Spinal cord (tissue), 9 donors: ENCODE measurements at regions not wholly inside any gene's neighbourhood (a gene's known extent, or its start where the extent isn't known, plus 50 kb on each side); places are given as distances from the start of the nearest gene placed in this dataset.

Source experiments
- DNase-seq, 6 donors: peaks; one replicate each; pipeline versions ENCODE4 v3.0.0 to v3.0.0-alpha.2; 2013 to 2015; ENCODE audit warnings: low spot score in 6 of 6, low read depth in 4 of 6
- H3K27ac ChIP-seq: one replicate; pipeline ENCODE4 v1.5.1; 2013; ENCODE audit warnings: low read depth, low read length, control low read depth
- H3K27me3 ChIP-seq: one replicate; pipeline ENCODE4 v1.6.1; 2013; ENCODE audit warnings: low read length; ENCODE audit not compliant: control insufficient read depth, insufficient read depth
- H3K36me3 ChIP-seq: one replicate; pipeline ENCODE4 v1.6.1; 2013; ENCODE audit warnings: low read length; ENCODE audit not compliant: control insufficient read depth, insufficient read depth
- H3K4me1 ChIP-seq: one replicate; pipeline ENCODE4 v1.6.1; 2013; ENCODE audit warnings: low read length; ENCODE audit not compliant: control insufficient read depth, insufficient read depth
- H3K4me3 ChIP-seq: one replicate; pipeline ENCODE4 v1.5.1; 2013; ENCODE audit warnings: low read depth, low read length, control low read depth
- H3K9me3 ChIP-seq: one replicate; pipeline ENCODE4 v1.6.1; 2013; ENCODE audit warnings: low read length; ENCODE audit not compliant: control insufficient read depth, insufficient read depth
- WGBS: methylation state at CpG from one replicate; pipeline ENCODE4 v1.1.5; 2013; ENCODE audit warnings: missing lambda C conversion rate; ENCODE audit not compliant: insufficient coverage; 5-methylcytosine and 5-hydroxymethylcytosine counted together
- donor health status: healthy.

- H3K36me3 ChIP-seq, result no peaks in the 10 kb centered on the region
- no peaks in the 10 kb centered on the region for H3K4me1 ChIP-seq
- no CpG with 5 or more reads among the region's 3 CpGs for WGBS
- no peak overlapping the region for H3K4me3 ChIP-seq
- H3K27me3 ChIP-seq, result no peaks in the 10 kb centered on the region
- DNase-seq, result no peak
- H3K9me3 ChIP-seq, result no peaks in the 10 kb centered on the region
- H3K27ac ChIP-seq, result no peak overlapping the region
Observed at GRCh38 chr2:48173141-48173540, 141.3 kb upstream of the FOXN2 start.

DNA sequence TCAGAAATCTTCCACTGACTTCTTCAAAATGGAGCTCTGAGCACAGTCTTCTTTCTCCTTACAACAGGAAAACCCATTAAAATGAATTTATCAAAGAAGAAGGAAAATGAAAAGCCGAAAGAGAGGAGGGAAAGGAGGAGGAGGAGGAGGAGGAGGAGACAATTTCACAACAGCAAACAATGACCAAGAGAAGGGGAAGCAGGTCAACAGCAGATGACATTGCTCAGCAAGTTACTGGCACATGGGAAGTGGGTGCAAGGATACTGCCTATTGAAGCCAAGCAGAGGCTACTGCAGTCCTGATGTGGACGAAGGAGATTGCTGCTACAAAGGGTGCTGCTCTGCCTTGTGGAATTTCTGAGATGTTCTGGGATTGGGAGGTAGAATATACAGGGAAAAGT lies 140.0 kb upstream of the FOXN2 start:
- no peak overlapping the region for H3K4me3 ChIP-seq
- no peaks in the 10 kb centered on the region for H3K9me3 ChIP-seq
- no peak for DNase-seq
- H3K4me1 ChIP-seq, result no peaks in the 10 kb centered on the region
- H3K36me3 ChIP-seq, result no peaks in the 10 kb centered on the region
- WGBS, result 83% methylated on average over 1 of the region's 2 CpGs
- no peaks in the 10 kb centered on the region for H3K27me3 ChIP-seq
- H3K27ac ChIP-seq, result no peak overlapping the region

DNA sequence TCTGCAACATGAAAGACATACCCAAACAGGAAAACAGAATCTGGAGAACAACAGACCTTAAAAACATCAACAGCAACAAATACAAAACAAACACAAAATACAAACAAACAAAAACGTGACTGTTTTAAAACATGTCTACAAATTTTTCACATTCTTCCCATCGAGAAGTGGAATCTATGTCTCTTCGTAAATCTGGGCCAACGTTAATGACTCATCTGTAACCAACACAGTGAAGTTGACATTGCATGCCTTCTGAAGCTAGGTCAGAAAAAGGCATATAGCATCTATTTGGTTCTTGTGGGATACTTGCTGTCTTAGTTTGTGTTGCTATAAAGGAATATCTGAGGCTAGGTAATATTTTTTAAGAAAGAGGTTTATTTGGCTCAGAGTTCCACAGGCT lies 139.2 kb upstream of the FOXN2 start:
- H3K4me3 ChIP-seq, result no peak overlapping the region
- H3K27me3 ChIP-seq, result no peaks in the 10 kb centered on the region
- WGBS, result 72% methylated on average over 3 of the region's 4 CpGs
- no peaks in the 10 kb centered on the region for H3K36me3 ChIP-seq
- H3K9me3 ChIP-seq, result no peaks in the 10 kb centered on the region
- no peak for DNase-seq
- H3K4me1 ChIP-seq, result no peaks in the 10 kb centered on the region
- no peak overlapping the region for H3K27ac ChIP-seq

GRCh38 chr2:48175656-48176055 lies 138.8 kb upstream of the FOXN2 start:
- DNase-seq, result no peak
- Histone ChIP-seq H3K4me1 (no peaks in the 10 kb centered on the region), H3K27me3 (no peaks in the 10 kb centered on the region), H3K4me3 (no peak overlapping the region), H3K36me3 (no peaks in the 10 kb centered on the region), H3K27ac (no peak overlapping the region), H3K9me3 (no peaks in the 10 kb centered on the region)

GRCh38 chr2:48176876-48177275 lies 137.6 kb upstream of the FOXN2 start:
- no peaks in the 10 kb centered on the region for H3K9me3 ChIP-seq
- no peaks in the 10 kb centered on the region for H3K4me1 ChIP-seq
- WGBS, result no CpG with 5 or more reads among the region's 1 CpG
- no peaks in the 10 kb centered on the region for H3K36me3 ChIP-seq
- DNase-seq, result no peak
- no peak overlapping the region for H3K4me3 ChIP-seq
- H3K27me3 ChIP-seq, result no peaks in the 10 kb centered on the region
- H3K27ac ChIP-seq, result no peak overlapping the region

- Histone ChIP-seq H3K27ac (no peak overlapping the region), H3K27me3 (no peaks in the 10 kb centered on the region), H3K4me3 (no peak overlapping the region), H3K4me1 (no peaks in the 10 kb centered on the region), H3K9me3 (no peaks in the 10 kb centered on the region), H3K36me3 (no peaks in the 10 kb centered on the region)
- no peak for DNase-seq
- WGBS, result no CpG with 5 or more reads among the region's 3 CpGs
Observed at GRCh38 chr2:48178611-48179010, 135.9 kb upstream of the FOXN2 start.

DNA sequence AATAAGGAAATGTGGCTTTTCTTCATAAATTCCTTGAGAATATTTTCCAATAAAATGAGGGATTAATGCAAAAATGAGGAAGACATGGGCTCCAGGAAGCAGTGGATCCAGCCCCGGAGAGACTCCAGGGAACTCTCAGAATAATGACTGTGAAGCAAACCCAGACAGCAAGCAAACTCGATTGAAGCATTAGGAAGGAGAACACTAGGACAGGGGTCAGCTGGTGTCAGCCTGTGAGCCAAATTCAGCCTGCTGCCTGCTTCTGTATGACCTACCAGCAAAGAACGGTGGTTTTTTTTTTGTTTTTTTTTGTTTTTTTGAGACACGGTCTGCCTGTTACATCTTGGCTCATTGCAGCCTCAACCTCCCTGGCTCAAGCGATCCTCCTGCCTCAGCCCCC lies 133.9 kb upstream of the FOXN2 start:
- H3K36me3 ChIP-seq, result no peaks in the 10 kb centered on the region
- DNase-seq, result no peak
- no peaks in the 10 kb centered on the region for H3K27me3 ChIP-seq
- 72% methylated on average over 4 of the region's 5 CpGs for WGBS
- H3K4me3 ChIP-seq, result no peak overlapping the region
- no peaks in the 10 kb centered on the region for H3K9me3 ChIP-seq
- H3K4me1 ChIP-seq, result no peaks in the 10 kb centered on the region
- H3K27ac ChIP-seq, result no peak overlapping the region

DNA sequence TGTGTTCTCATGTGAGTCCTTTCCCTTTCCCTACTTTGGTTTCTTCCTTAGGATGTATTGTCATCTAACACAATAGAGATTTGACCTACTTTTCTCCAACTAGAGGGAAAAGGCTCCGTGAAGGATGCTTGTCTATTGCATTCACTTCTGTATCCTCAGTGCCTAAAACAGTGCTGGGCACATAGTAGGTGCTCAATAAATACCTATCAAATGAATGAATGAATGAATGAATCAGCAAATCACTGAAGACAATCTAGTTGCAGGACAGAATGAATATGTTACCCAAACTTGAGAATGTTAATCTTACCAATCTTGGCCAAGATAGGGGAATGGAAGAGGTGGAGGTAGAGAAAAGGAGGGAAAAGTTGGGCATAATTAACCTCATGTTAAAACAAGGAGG lies 131.2 kb upstream of the FOXN2 start:
- H3K27me3 ChIP-seq, result no peaks in the 10 kb centered on the region
- no CpG with 5 or more reads among the region's 1 CpG for WGBS
- H3K27ac ChIP-seq, result no peak overlapping the region
- no peak for DNase-seq
- no peaks in the 10 kb centered on the region for H3K36me3 ChIP-seq
- H3K4me3 ChIP-seq, result no peak overlapping the region
- H3K4me1 ChIP-seq, result no peaks in the 10 kb centered on the region
- no peaks in the 10 kb centered on the region for H3K9me3 ChIP-seq

DNA sequence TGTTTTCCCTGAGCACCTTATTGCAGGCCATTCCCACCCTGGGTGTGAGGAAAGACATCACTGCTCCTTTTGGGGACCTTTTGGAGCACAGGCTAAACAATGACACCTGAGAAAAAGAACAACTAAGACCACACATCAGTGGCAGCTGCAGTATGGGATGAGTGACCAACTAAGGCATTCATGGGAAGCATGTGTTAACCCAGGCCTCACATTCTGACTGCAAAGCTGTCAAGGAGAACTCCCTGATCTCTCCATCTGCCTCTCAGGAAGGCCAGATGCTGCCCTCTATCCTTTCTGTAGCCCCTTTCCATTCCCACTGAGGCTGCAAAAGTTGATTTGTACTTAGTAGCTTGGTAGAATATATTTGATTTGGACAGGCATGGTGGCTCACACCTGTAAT lies 130.5 kb upstream of the FOXN2 start:
- H3K36me3 ChIP-seq, result no peaks in the 10 kb centered on the region
- no peak overlapping the region for H3K4me3 ChIP-seq
- DNase-seq, result no peak
- H3K27me3 ChIP-seq, result no peaks in the 10 kb centered on the region
- no peak overlapping the region for H3K27ac ChIP-seq
- H3K4me1 ChIP-seq, result no peaks in the 10 kb centered on the region
- no peaks in the 10 kb centered on the region for H3K9me3 ChIP-seq

GRCh38 chr2:48187503-48187902 lies 127.0 kb upstream of the FOXN2 start:
- Histone ChIP-seq H3K27me3 (no peaks in the 10 kb centered on the region), H3K4me3 (no peak overlapping the region), H3K27ac (no peak overlapping the region), H3K9me3 (no peaks in the 10 kb centered on the region), H3K4me1 (no peaks in the 10 kb centered on the region), H3K36me3 (no peaks in the 10 kb centered on the region)
- DNase-seq, result no peak
- WGBS, result no CpG with 5 or more reads among the region's 1 CpG
